Activated gamma-delta T cell treated with Interleukin-2 at 50 U/mL for 16 hours (primary cell): ENCODE measurements at regions not wholly inside any gene's neighbourhood (a gene's known extent, or its start where the extent isn't known, plus 50 kb on each side); places are given as distances from the start of the nearest gene placed in this dataset.

Source experiments
- DNase-seq: peaks from one replicate; pipeline ENCODE4 v3.0.0-alpha.2; 2020

GRCh38 chr1:25033828-25034705 lies 104.0 kb upstream of the RUNX3 start:
- no peak for DNase-seq

GRCh38 chr1:25033030-25033827 lies 103.2 kb upstream of the RUNX3 start:
- no peak for DNase-seq

- DNase-seq: peak; percentile 53
These were observed 102.0 kb upstream of the RUNX3 start for GRCh38 chr1:25031966-25032667.

GRCh38 chr1:25031601-25031965 lies 101.5 kb upstream of the RUNX3 start:
- DNase-seq: no peak

GRCh38 chr1:25030674-25031589 lies 100.9 kb upstream of the RUNX3 start:
- peak; percentile 74 for DNase-seq

GRCh38 chr1:25030012-25030411 lies 99.9 kb upstream of the RUNX3 start:
- no peak for DNase-seq

GRCh38 chr1:25028907-25029599 lies 99.0 kb upstream of the RUNX3 start:
- no peak for DNase-seq

GRCh38 chr1:25028587-25028906 lies 98.5 kb upstream of the RUNX3 start:
- DNase-seq: no peak

GRCh38 chr1:25027822-25028586 lies 97.9 kb upstream of the RUNX3 start:
- no peak for DNase-seq

GRCh38 chr1:25026730-25027450 lies 96.8 kb upstream of the RUNX3 start:
- no peak for DNase-seq

GRCh38 chr1:25026304-25026703 lies 96.2 kb upstream of the RUNX3 start:
- DNase-seq: no peak

GRCh38 chr1:25024615-25025350 lies 94.7 kb upstream of the RUNX3 start:
- no peak for DNase-seq

- no peak for DNase-seq
These were observed 93.8 kb upstream of the RUNX3 start for GRCh38 chr1:25023826-25024225.

GRCh38 chr1:25023190-25023578 lies 93.1 kb upstream of the RUNX3 start:
- DNase-seq: no peak

- DNase-seq: peak; percentile 97
These were observed 92.5 kb upstream of the RUNX3 start for GRCh38 chr1:25022361-25023189.

- no peak for DNase-seq
These were observed 91.6 kb upstream of the RUNX3 start for GRCh38 chr1:25021591-25022215.

GRCh38 chr1:25020851-25021590 lies 90.9 kb upstream of the RUNX3 start:
- DNase-seq: no peak
